PC-3 (cell line): ENCODE measurements at regions not wholly inside any gene's neighbourhood (a gene's known extent, or its start where the extent isn't known, plus 50 kb on each side); places are given as distances from the start of the nearest gene placed in this dataset.

Source experiments
- EZH2phosphoT487 ChIP-seq: fragments of 300-600 bp; sonication (generic); IDR thresholded peaks from 2 replicates; pipeline ENCODE4 v1.6.1; 2018; ENCODE audit warnings: mild to moderate bottlenecking, antibody characterized with exemption, low read length, borderline replicate concordance
- TF ChIP-seq, protein P1 (sequence below): fragments of 300-600 bp; sonication (generic); conservative IDR thresholded peaks from 2 replicates; pipeline ENCODE4 v1.5.1; 2017; ENCODE audit warnings: antibody characterized with exemption, low read depth, mild to moderate bottlenecking, low read length

DNA sequence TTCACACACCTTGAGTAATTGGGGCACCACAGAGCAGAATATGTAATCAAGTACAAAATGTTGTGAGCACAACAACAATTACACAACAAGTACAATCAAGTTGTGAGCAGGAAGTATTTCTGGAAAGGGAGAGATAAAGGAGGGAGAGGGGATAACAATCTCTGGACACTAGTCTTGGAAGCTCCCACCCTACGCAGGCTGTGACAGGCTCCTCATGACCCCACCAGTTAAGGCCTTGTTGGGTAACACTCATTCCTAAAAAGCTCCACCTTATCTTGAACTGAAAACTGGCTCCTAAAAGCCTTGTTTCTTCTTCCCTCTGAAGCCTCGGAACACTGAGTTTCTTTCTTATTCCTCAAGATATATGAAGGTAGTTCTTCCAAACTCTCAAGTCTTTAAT lies 806.0 kb downstream of the UQCRFS1 start:
- TF ChIP-seq, protein P1, sequence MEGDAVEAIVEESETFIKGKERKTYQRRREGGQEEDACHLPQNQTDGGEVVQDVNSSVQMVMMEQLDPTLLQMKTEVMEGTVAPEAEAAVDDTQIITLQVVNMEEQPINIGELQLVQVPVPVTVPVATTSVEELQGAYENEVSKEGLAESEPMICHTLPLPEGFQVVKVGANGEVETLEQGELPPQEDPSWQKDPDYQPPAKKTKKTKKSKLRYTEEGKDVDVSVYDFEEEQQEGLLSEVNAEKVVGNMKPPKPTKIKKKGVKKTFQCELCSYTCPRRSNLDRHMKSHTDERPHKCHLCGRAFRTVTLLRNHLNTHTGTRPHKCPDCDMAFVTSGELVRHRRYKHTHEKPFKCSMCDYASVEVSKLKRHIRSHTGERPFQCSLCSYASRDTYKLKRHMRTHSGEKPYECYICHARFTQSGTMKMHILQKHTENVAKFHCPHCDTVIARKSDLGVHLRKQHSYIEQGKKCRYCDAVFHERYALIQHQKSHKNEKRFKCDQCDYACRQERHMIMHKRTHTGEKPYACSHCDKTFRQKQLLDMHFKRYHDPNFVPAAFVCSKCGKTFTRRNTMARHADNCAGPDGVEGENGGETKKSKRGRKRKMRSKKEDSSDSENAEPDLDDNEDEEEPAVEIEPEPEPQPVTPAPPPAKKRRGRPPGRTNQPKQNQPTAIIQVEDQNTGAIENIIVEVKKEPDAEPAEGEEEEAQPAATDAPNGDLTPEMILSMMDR, result no peak
- no peak for TF ChIP-seq EZH2phosphoT487
